Type B pancreatic cell (in vitro differentiated cells): ENCODE measurements at regions not wholly inside any gene's neighbourhood (a gene's known extent, or its start where the extent isn't known, plus 50 kb on each side); places are given as distances from the start of the nearest gene placed in this dataset.
A peak's percentile ranks its signal among the peaks of the same experiment; 100 is the strongest.

ENCODE experiments used
- DNase-seq: peaks from one replicate; pipeline ENCODE4 v3.0.0; 2021; ENCODE audit warnings: mixed read lengths; ENCODE audit not compliant: unreplicated experiment; ENCODE audit errors: extremely low spot score
- H3K27ac Mint-ChIP-seq: 2 replicates; pipeline ENCODE4 v1.8.0; 2021; ENCODE audit warnings: mild to moderate bottlenecking, mixed read lengths
- H3K27me3 Mint-ChIP-seq: 2 replicates; pipeline ENCODE4 v1.8.0; 2021; ENCODE audit warnings: mixed read lengths
- H3K36me3 Mint-ChIP-seq: 2 replicates; pipeline ENCODE4 v1.8.0; 2021; ENCODE audit warnings: mixed read lengths
- H3K4me1 Mint-ChIP-seq: one replicate; pipeline ENCODE4 v1.8.0; 2021; ENCODE audit warnings: mixed read lengths; ENCODE audit not compliant: unreplicated experiment
- H3K4me3 Mint-ChIP-seq: 2 replicates; pipeline ENCODE4 v1.8.0; 2021; ENCODE audit warnings: mild to moderate bottlenecking, mixed read lengths
- H3K9me3 Mint-ChIP-seq: 2 replicates; pipeline ENCODE4 v1.8.0; 2021; ENCODE audit warnings: mixed read lengths
- TF ChIP-seq, protein P1 (sequence below): fragments of 200-600 bp; sonication (generic); conservative IDR thresholded peaks from 2 replicates; pipeline ENCODE4 v1.5.0; 2021; ENCODE audit warnings: antibody characterized with exemption, mild to moderate bottlenecking

DNA sequence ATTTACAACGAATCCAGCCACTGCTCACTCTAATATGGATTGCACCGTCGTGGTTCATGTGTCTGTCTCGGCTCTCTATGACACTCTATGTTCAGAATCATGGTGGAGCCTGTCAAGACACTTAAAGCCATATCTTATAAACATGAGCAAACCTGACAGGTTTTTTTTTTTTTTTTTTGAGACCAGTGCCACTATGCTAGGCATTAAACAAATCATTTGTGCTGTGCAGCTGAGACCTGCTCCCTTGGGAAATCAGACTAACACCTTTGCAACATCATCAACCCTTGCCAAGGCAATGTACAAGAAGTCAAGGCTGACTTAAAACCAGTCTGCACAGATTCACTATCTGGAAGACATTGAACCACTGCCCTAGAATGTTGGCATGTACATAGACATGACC is 181.2 kb upstream of the ANK3 start:
- DNase-seq = no peak

DNA sequence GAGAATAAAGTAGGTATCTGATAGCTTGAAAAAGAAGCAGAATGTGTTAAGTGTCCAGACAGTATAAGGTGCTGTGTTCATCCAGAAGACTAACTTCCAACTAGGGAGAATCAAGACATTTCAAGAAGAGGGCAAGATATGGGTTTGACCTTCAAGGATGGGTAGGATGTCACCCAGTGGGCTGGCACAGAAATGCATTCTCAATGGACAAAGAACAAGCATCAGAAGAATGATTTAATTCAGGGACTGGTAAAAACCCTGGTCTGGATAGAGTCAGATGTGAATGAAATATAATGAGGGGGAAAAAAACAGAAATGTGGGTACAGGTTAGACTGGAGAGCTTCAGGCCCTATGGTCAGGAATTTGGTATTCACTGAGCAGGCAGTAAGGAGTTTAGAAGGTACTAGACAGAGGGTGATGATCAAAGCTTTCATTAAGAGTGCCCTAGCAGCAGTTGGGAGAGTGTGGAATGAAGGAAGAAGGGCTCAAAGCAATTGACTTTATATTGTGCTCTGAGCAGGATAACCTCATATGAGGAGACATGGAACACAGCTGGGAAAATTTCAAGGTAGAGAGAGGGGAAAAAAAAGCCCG is 180.7 kb upstream of the ANK3 start:
- H3K4me1 Mint-ChIP-seq = peaks cover 28% of the 10 kb centered on the region
- DNase-seq = no peak
- H3K4me3 Mint-ChIP-seq = peak overlapping the region; percentile 71
- TF ChIP-seq, protein P1, sequence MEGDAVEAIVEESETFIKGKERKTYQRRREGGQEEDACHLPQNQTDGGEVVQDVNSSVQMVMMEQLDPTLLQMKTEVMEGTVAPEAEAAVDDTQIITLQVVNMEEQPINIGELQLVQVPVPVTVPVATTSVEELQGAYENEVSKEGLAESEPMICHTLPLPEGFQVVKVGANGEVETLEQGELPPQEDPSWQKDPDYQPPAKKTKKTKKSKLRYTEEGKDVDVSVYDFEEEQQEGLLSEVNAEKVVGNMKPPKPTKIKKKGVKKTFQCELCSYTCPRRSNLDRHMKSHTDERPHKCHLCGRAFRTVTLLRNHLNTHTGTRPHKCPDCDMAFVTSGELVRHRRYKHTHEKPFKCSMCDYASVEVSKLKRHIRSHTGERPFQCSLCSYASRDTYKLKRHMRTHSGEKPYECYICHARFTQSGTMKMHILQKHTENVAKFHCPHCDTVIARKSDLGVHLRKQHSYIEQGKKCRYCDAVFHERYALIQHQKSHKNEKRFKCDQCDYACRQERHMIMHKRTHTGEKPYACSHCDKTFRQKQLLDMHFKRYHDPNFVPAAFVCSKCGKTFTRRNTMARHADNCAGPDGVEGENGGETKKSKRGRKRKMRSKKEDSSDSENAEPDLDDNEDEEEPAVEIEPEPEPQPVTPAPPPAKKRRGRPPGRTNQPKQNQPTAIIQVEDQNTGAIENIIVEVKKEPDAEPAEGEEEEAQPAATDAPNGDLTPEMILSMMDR = no peak
- no peak overlapping the region for H3K27ac Mint-ChIP-seq
- peaks cover 12% of the 10 kb centered on the region for H3K9me3 Mint-ChIP-seq
- H3K36me3 Mint-ChIP-seq = peaks cover 4% of the 10 kb centered on the region
- no peaks in the 10 kb centered on the region for H3K27me3 Mint-ChIP-seq

More for the DNA sequence above, 181.2 kb upstream of the ANK3 start:
- Mint-ChIP-seq H3K27ac (no peak overlapping the region), H3K9me3 (peaks cover 8% of the 10 kb centered on the region), H3K4me3 (peak overlapping the region; percentile 71), H3K4me1 (peaks cover 28% of the 10 kb centered on the region), H3K27me3 (no peaks in the 10 kb centered on the region), H3K36me3 (peaks cover 4% of the 10 kb centered on the region)
- TF ChIP-seq, protein P1 = no peak

DNA sequence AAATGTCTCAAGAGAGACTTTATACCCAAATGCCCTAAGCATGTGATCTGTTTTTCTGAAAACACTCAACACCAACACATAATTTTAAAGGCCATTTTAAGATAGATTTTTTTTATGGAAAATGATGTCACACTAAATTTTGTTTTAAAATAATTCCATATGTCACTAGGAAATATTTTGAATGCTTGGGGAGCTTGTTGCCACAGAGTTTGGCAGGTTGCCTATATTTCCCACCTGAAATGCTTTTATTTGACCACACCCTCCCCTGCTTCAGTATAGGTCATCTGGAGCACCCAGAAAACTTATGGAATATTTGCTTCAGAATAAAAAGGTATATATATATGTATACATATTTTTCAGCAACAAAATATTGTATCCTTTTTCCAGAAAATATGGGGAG is 180.0 kb upstream of the ANK3 start:
- H3K9me3 Mint-ChIP-seq = peaks cover 14% of the 10 kb centered on the region

DNA sequence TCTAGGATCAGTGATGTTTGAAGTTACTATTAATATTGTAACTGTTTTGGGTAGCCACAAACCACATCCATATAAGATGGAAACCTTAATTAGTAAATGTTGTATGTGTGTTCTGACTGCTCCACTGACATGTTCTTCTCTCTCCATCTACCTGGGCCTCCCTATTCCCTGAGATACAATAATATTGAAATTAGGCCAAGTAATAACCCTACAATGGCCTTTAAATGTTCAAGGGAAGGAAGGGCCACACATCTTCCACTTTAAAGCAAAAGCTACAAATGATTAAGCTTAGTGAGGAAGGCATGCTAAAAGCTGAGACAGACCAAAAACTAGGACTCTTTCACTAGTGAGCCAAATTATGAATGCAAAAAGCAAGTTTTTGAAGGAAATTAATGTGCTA is 176.4 kb upstream of the ANK3 start:
- no peak for DNase-seq
- peaks cover 15% of the 10 kb centered on the region for H3K4me1 Mint-ChIP-seq
- H3K9me3 Mint-ChIP-seq = peaks cover 14% of the 10 kb centered on the region
- H3K4me3 Mint-ChIP-seq = no peak overlapping the region
- TF ChIP-seq, protein P1 = no peak
- no peaks in the 10 kb centered on the region for H3K27me3 Mint-ChIP-seq
- no peak overlapping the region for H3K27ac Mint-ChIP-seq
- peaks cover 4% of the 10 kb centered on the region for H3K36me3 Mint-ChIP-seq

More for the DNA sequence above, 180.0 kb upstream of the ANK3 start:
- DNase-seq = no peak
- H3K27me3 Mint-ChIP-seq = no peaks in the 10 kb centered on the region
- TF ChIP-seq, protein P1 = no peak
- H3K4me1 Mint-ChIP-seq = peaks cover 28% of the 10 kb centered on the region
- H3K36me3 Mint-ChIP-seq = peaks cover 4% of the 10 kb centered on the region
- H3K27ac Mint-ChIP-seq = no peak overlapping the region
- no peak overlapping the region for H3K4me3 Mint-ChIP-seq

DNA sequence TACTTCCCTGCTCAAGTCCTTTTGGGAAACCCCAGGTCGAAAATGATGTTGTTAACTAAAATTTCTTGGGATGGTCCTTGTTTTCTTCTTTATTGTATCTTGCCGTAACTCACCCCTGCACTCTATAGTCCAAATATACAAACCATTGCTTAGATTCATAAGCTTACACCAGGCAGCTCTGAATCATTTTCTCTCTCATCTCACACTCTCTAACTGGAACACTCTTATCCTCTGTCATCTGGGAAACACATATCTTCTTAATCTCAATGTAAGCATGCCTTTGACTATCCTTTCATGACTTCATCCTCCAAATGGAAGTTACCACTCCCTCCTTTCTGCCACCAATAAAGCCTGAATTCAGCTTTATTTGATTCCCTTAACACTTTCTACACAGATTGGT is 175.8 kb upstream of the ANK3 start:
- no peak for DNase-seq
- H3K9me3 Mint-ChIP-seq = peaks cover 14% of the 10 kb centered on the region
- no peak overlapping the region for H3K4me3 Mint-ChIP-seq
- peaks cover 4% of the 10 kb centered on the region for H3K36me3 Mint-ChIP-seq
- no peaks in the 10 kb centered on the region for H3K27me3 Mint-ChIP-seq
- no peak overlapping the region for H3K27ac Mint-ChIP-seq
- TF ChIP-seq, protein P1 = no peak
- peaks cover 11% of the 10 kb centered on the region for H3K4me1 Mint-ChIP-seq
